ENCODE measurements at regions not wholly inside any gene's neighbourhood (a gene's known extent, or its start where the extent isn't known, plus 50 kb on each side); places are given as distances from the start of the nearest gene placed in this dataset.

DNA sequence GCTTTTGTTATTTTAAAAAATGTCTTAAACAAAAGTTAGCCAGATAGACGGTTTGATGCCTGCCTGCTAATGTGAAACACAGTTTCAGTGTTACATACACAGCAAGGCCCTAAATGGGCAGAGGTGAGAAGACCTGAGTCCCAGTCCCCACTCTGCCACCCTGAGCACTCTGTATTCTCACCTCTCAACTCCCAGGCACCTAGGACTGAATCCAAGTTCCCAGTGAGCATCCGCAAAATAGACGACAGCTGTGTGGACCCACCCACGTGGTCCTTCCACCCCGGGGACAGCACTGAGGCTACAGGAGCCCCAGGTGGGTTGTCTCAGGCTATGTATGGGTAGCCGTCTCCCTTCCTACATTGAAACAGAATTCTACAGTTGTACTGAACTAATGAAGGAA is 111.5 kb downstream of the RPL27A start:
- DNase-seq (ENCODE audit: low read depth in 2 of 2): no peak
- Histone ChIP-seq H4K20me1 (ENCODE audit: control insufficient read depth, extremely low read depth, insufficient read depth, low read length) (no peaks in the 10 kb centered on the region), H3K4me1 (ENCODE audit: control insufficient read depth, extremely low read depth, insufficient read depth, low read length) (no peaks in the 10 kb centered on the region), H3K79me2 (ENCODE audit: control insufficient read depth, insufficient read depth, low read length) (peaks cover 14% of the 10 kb centered on the region), H3K9ac (ENCODE audit: insufficient read depth, low read length) (no peak overlapping the region), H2AFZ (ENCODE audit: low read length) (no peak overlapping the region), H3K4me2 (ENCODE audit: extremely low read depth, insufficient read depth, low read length) (no peak overlapping the region), H3K9me3 (ENCODE audit: control insufficient read depth, insufficient read depth, low read depth, low read length) (no peaks in the 10 kb centered on the region), H3K36me3 (ENCODE audit: control insufficient read depth, insufficient read depth, low read length) (no peaks in the 10 kb centered on the region), H3K4me3 (replicated peaks in 1 of 4; ENCODE audit: control extremely low read depth in 1 of 4, insufficient read depth in 1 of 4, low read depth in 3 of 4, low read length in 4 of 4) (no peak overlapping the region), H3K27me3 (ENCODE audit: control insufficient read depth, insufficient read depth, low read length) (no peaks in the 10 kb centered on the region), H3K27ac (ENCODE audit: insufficient read depth, low read length) (no peak overlapping the region)
- TF ChIP-seq, protein P1, sequence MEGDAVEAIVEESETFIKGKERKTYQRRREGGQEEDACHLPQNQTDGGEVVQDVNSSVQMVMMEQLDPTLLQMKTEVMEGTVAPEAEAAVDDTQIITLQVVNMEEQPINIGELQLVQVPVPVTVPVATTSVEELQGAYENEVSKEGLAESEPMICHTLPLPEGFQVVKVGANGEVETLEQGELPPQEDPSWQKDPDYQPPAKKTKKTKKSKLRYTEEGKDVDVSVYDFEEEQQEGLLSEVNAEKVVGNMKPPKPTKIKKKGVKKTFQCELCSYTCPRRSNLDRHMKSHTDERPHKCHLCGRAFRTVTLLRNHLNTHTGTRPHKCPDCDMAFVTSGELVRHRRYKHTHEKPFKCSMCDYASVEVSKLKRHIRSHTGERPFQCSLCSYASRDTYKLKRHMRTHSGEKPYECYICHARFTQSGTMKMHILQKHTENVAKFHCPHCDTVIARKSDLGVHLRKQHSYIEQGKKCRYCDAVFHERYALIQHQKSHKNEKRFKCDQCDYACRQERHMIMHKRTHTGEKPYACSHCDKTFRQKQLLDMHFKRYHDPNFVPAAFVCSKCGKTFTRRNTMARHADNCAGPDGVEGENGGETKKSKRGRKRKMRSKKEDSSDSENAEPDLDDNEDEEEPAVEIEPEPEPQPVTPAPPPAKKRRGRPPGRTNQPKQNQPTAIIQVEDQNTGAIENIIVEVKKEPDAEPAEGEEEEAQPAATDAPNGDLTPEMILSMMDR (conservative IDR thresholded peaks at IDR 0.05 in 1 of 2, IDR thresholded peaks at IDR 0.05 in 1 of 2; ENCODE audit: low read depth in 1 of 2, low read length in 2 of 2): no peak
- TF ChIP-seq EZH2 (IDR thresholded peaks at IDR 0.05; ENCODE audit: low read length, missing control alignments): no peak

GRCh38 chr11:8794677-8795103 is 112.1 kb downstream of the RPL27A start:
- peaks cover 12% of the 10 kb centered on the region for H3K79me2 ChIP-seq (ENCODE audit: control insufficient read depth, insufficient read depth, low read length)

DNA sequence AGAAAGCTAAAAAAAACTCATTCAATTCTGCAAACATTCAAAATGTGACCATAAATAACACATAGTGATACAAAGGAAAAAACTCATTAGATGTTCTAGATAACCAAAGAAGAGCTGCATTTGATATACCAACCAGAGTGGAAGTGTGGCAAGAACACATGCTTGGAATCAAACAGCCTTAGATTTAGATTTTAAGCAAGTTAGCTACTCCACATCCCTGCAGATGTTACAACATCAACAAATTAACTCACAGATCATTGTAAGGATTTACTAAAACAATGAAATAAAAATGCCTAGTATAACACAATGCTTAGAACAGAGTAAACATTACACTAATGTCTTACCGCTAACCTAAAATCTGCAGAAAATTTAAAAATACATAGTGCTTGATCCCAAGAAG is 114.0 kb upstream of the AKIP1 start:
- Histone ChIP-seq H3K4me3 (replicated peaks in 1 of 4; ENCODE audit: control extremely low read depth in 1 of 4, insufficient read depth in 1 of 4, low read depth in 3 of 4, low read length in 4 of 4) (no peak overlapping the region), H3K27me3 (ENCODE audit: control insufficient read depth, insufficient read depth, low read length) (no peaks in the 10 kb centered on the region), H3K27ac (ENCODE audit: insufficient read depth, low read length) (no peak overlapping the region), H4K20me1 (ENCODE audit: control insufficient read depth, extremely low read depth, insufficient read depth, low read length) (no peaks in the 10 kb centered on the region), H3K4me1 (ENCODE audit: control insufficient read depth, extremely low read depth, insufficient read depth, low read length) (no peaks in the 10 kb centered on the region), H2AFZ (ENCODE audit: low read length) (no peak overlapping the region), H3K36me3 (ENCODE audit: control insufficient read depth, insufficient read depth, low read length) (no peaks in the 10 kb centered on the region), H3K79me2 (ENCODE audit: control insufficient read depth, insufficient read depth, low read length) (peaks cover 7% of the 10 kb centered on the region), H3K4me2 (ENCODE audit: extremely low read depth, insufficient read depth, low read length) (no peak overlapping the region), H3K9me3 (ENCODE audit: control insufficient read depth, insufficient read depth, low read depth, low read length) (no peaks in the 10 kb centered on the region), H3K9ac (ENCODE audit: insufficient read depth, low read length) (no peak overlapping the region)
- TF ChIP-seq EZH2 (IDR thresholded peaks at IDR 0.05; ENCODE audit: low read length, missing control alignments): no peak
- TF ChIP-seq, protein P1 (conservative IDR thresholded peaks at IDR 0.05 in 1 of 2, IDR thresholded peaks at IDR 0.05 in 1 of 2; ENCODE audit: low read depth in 1 of 2, low read length in 2 of 2): no peak
- peak in 1 of 2 donors; percentile 14 for DNase-seq (ENCODE audit: low read depth in 2 of 2)

More at GRCh38 chr11:8794677-8795103, 112.1 kb downstream of the RPL27A start:
- Histone ChIP-seq H3K9ac (ENCODE audit: insufficient read depth, low read length) (no peak overlapping the region), H3K9me3 (ENCODE audit: control insufficient read depth, insufficient read depth, low read depth, low read length) (no peaks in the 10 kb centered on the region), H4K20me1 (ENCODE audit: control insufficient read depth, extremely low read depth, insufficient read depth, low read length) (no peaks in the 10 kb centered on the region), H2AFZ (ENCODE audit: low read length) (no peak overlapping the region), H3K4me3 (replicated peaks in 1 of 4; ENCODE audit: control extremely low read depth in 1 of 4, insufficient read depth in 1 of 4, low read depth in 3 of 4, low read length in 4 of 4) (no peak overlapping the region), H3K4me1 (ENCODE audit: control insufficient read depth, extremely low read depth, insufficient read depth, low read length) (no peaks in the 10 kb centered on the region), H3K4me2 (ENCODE audit: extremely low read depth, insufficient read depth, low read length) (no peak overlapping the region), H3K27me3 (ENCODE audit: control insufficient read depth, insufficient read depth, low read length) (no peaks in the 10 kb centered on the region), H3K27ac (ENCODE audit: insufficient read depth, low read length) (no peak overlapping the region), H3K36me3 (ENCODE audit: control insufficient read depth, insufficient read depth, low read length) (no peaks in the 10 kb centered on the region)
- DNase-seq (ENCODE audit: low read depth in 2 of 2): no peak
- TF ChIP-seq, protein P1 (conservative IDR thresholded peaks at IDR 0.05 in 1 of 2, IDR thresholded peaks at IDR 0.05 in 1 of 2; ENCODE audit: low read depth in 1 of 2, low read length in 2 of 2): peak in 1 of 2 donors; percentile 8
- TF ChIP-seq EZH2 (IDR thresholded peaks at IDR 0.05; ENCODE audit: low read length, missing control alignments): no peak

Measured in fibroblast of lung (primary cell).